Myocyte (in vitro differentiated cells): ENCODE measurements at regions not wholly inside any gene's neighbourhood (a gene's known extent, or its start where the extent isn't known, plus 50 kb on each side); places are given as distances from the start of the nearest gene placed in this dataset.
"Not testable (repeated sequence)": the region's sequence is repeated elsewhere in the genome, so short reads cannot be mapped to it uniquely, and the experiment has no call there.

Experiments used
- DNase-seq: peaks from one replicate; pipeline ENCODE4 v3.0.0-alpha.2; 2012; ENCODE audit warnings: low read depth

- no peak for DNase-seq
Measured at GRCh38 chr3:26763723-26764122, 141.2 kb downstream of the LRRC3B start.

GRCh38 chr3:26766031-26766430 lies 143.5 kb downstream of the LRRC3B start:
- no peak for DNase-seq

- DNase-seq: peak; percentile 13
Measured at GRCh38 chr3:26768068-26768651, 145.6 kb downstream of the LRRC3B start.

GRCh38 chr3:26799679-26800317 lies 177.2 kb downstream of the LRRC3B start:
- DNase-seq: no peak

- no peak for DNase-seq
Measured at GRCh38 chr3:26807272-26807671, 184.7 kb downstream of the LRRC3B start.

GRCh38 chr3:26825454-26825853 lies 202.9 kb downstream of the LRRC3B start:
- no peak for DNase-seq

- no peak for DNase-seq
Measured at GRCh38 chr3:26827169-26827568, 204.6 kb downstream of the LRRC3B start.

GRCh38 chr3:26838026-26838425 lies 215.5 kb downstream of the LRRC3B start:
- DNase-seq: no peak

- no peak for DNase-seq
Measured at GRCh38 chr3:26839001-26839400, 216.4 kb downstream of the LRRC3B start.

- DNase-seq: no peak
Measured at GRCh38 chr3:26840272-26840870, 217.8 kb downstream of the LRRC3B start.

GRCh38 chr3:26845194-26845593 lies 222.6 kb downstream of the LRRC3B start:
- no peak for DNase-seq

- no peak for DNase-seq
Measured at GRCh38 chr3:26847680-26848079, 225.1 kb downstream of the LRRC3B start.

- no peak for DNase-seq
Measured at GRCh38 chr3:26894443-26894842, 271.9 kb downstream of the LRRC3B start.

- DNase-seq: no peak
Measured at GRCh38 chr3:26915208-26915607, 292.6 kb downstream of the LRRC3B start.

- DNase-seq: peak; percentile 1
Measured at GRCh38 chr3:26920646-26921478, 298.3 kb downstream of the LRRC3B start.

GRCh38 chr3:26931896-26932295 lies 309.3 kb downstream of the LRRC3B start:
- no peak for DNase-seq

- DNase-seq: no peak
Measured at GRCh38 chr3:26932752-26933151, 310.2 kb downstream of the LRRC3B start.

- DNase-seq: not testable (repeated sequence)
Measured at GRCh38 chr3:26945480-26945879, 322.9 kb downstream of the LRRC3B start.

GRCh38 chr3:26960382-26960781 lies 337.8 kb downstream of the LRRC3B start:
- DNase-seq: no peak

- DNase-seq: peak; percentile 72
Measured at GRCh38 chr3:26962492-26963360, 340.2 kb downstream of the LRRC3B start.

- peak; percentile 8 for DNase-seq
Measured at GRCh38 chr3:26963361-26963743, 340.8 kb downstream of the LRRC3B start.
